CD14-positive monocyte (primary cell): ENCODE measurements at regions not wholly inside any gene's neighbourhood (a gene's known extent, or its start where the extent isn't known, plus 50 kb on each side); places are given as distances from the start of the nearest gene placed in this dataset.

Experiments used
- DNase-seq, 3 donors: peaks; one replicate each; pipeline ENCODE4 v3.0.0-alpha.2; 2011 to 2022
- H2AFZ ChIP-seq: 2 replicates; pipeline ENCODE4 v1.6.0; 2012; ENCODE audit warnings: mild to moderate bottlenecking, low read depth, low read length, inconsistent platforms; ENCODE audit not compliant: insufficient read depth, poor library complexity, severe bottlenecking
- H3K27ac ChIP-seq, 2 donors: 1 replicate in 1 of 2; 2 replicates in 1 of 2; pipeline ENCODE4 v1.5.1; 2012 to 2013; ENCODE audit warnings: low read length in 2 of 2, control low read depth in 1 of 2, inconsistent platforms in 1 of 2, low read depth in 1 of 2, mild to moderate bottlenecking in 1 of 2
- H3K27me3 ChIP-seq, 2 donors: one replicate each; pipeline versions ENCODE4 v1.6.0 to v1.6.1; 2011 to 2013; ENCODE audit warnings: low read length in 2 of 2; ENCODE audit not compliant: control insufficient read depth in 2 of 2, insufficient read depth in 2 of 2
- H3K36me3 ChIP-seq, 2 donors: replicated peaks in 1 of 2; 1 replicate in 1 of 2; 2 replicates in 1 of 2; pipeline versions ENCODE4 v1.5.1 to v1.6.1; 2012 to 2013; ENCODE audit warnings: low read length in 2 of 2, control low read depth in 1 of 2, inconsistent platforms in 1 of 2, mild to moderate bottlenecking in 1 of 2; ENCODE audit not compliant: insufficient read depth in 2 of 2, control insufficient read depth in 1 of 2
- H3K4me1 ChIP-seq, 2 donors: 1 replicate in 1 of 2; 2 replicates in 1 of 2; pipeline versions ENCODE4 v1.5.1 to v1.6.1; 2012 to 2013; ENCODE audit warnings: low read length in 2 of 2, control low read depth in 1 of 2, inconsistent platforms in 1 of 2, mild to moderate bottlenecking in 1 of 2, moderate library complexity in 1 of 2; ENCODE audit not compliant: insufficient read depth in 2 of 2, control insufficient read depth in 1 of 2
- H3K4me2 ChIP-seq: replicated peaks from 2 replicates; pipeline ENCODE3; 2012; ENCODE audit warnings: low read length, moderate library complexity, mild to moderate bottlenecking; ENCODE audit not compliant: poor library complexity, severe bottlenecking; ENCODE audit errors: extremely low read depth
- H3K4me3 ChIP-seq, 3 experiments: fragments of 200-600 bp in 1 of 3; sonication (generic) in 1 of 3; replicated peaks in 1 of 3; 1 replicate in 2 of 3; 2 replicates in 1 of 3; pipeline ENCODE4 v1.5.1; 2011 to 2013; ENCODE audit warnings: low read length in 3 of 3, mild to moderate bottlenecking in 3 of 3, control low read depth in 2 of 3, low read depth in 2 of 3, inconsistent platforms in 1 of 3, moderate library complexity in 1 of 3
- H3K79me2 ChIP-seq: 2 replicates; pipeline ENCODE4 v1.6.0; 2012; ENCODE audit warnings: mild to moderate bottlenecking, control low read depth, inconsistent platforms, low read length, moderate library complexity; ENCODE audit not compliant: insufficient read depth
- H3K9ac ChIP-seq: 2 replicates; pipeline ENCODE4 v1.6.0; 2017; ENCODE audit warnings: low read length, mild to moderate bottlenecking; ENCODE audit not compliant: insufficient read depth, poor library complexity, severe bottlenecking
- H3K9me3 ChIP-seq, 2 donors: replicated peaks in 1 of 2; 1 replicate in 1 of 2; 2 replicates in 1 of 2; pipeline versions ENCODE4 v1.5.1 to v1.6.1; 2012 to 2013; ENCODE audit warnings: low read length in 2 of 2, control low read depth in 1 of 2; ENCODE audit not compliant: control insufficient read depth in 1 of 2, insufficient read depth in 1 of 2
- H4K20me1 ChIP-seq: 2 replicates; pipeline ENCODE4 v1.6.0; 2012; ENCODE audit warnings: mild to moderate bottlenecking, low read length, control low read depth, moderate library complexity; ENCODE audit not compliant: insufficient read depth
- H3K27ac Mint-ChIP-seq, 7 donors: one replicate each; pipeline ENCODE4 v1.8.0; 2020; ENCODE audit warnings: mild to moderate bottlenecking in 7 of 7, mixed read lengths in 7 of 7, moderate library complexity in 6 of 7, inconsistent platforms in 2 of 7
- H3K27me3 Mint-ChIP-seq, 3 donors: one replicate each; pipeline ENCODE4 v1.8.0; 2021 to 2022; ENCODE audit warnings: low read depth in 3 of 3, mild to moderate bottlenecking in 3 of 3, mixed read lengths in 3 of 3, moderate library complexity in 3 of 3, inconsistent platforms in 1 of 3
- H3K36me3 Mint-ChIP-seq, 2 donors: one replicate each; pipeline ENCODE4 v1.8.0; 2020; ENCODE audit warnings: mixed read lengths in 2 of 2, inconsistent platforms in 1 of 2, mild to moderate bottlenecking in 1 of 2
- H3K4me1 Mint-ChIP-seq: one replicate; pipeline ENCODE4 v1.8.0; 2020; ENCODE audit warnings: mild to moderate bottlenecking, mixed read lengths
- H3K4me3 Mint-ChIP-seq, 2 donors: one replicate each; pipeline ENCODE4 v1.8.0; 2020; ENCODE audit warnings: mild to moderate bottlenecking in 2 of 2, mixed read lengths in 2 of 2, moderate library complexity in 1 of 2
- H3K9me3 Mint-ChIP-seq, 7 donors: one replicate each; pipeline ENCODE4 v1.8.0; 2020 to 2022; ENCODE audit warnings: mixed read lengths in 7 of 7, mild to moderate bottlenecking in 6 of 7, moderate library complexity in 6 of 7, inconsistent platforms in 2 of 7
- CTCF ChIP-seq: fragments of 200-600 bp; IDR thresholded peaks from one replicate; pipeline ENCODE4 v1.8.0; 2022; ENCODE audit warnings: antibody characterized with exemption, mild to moderate bottlenecking
- WGBS: methylation state at CpG from one replicate; pipeline ENCODE4 v1.1.5; 2013; ENCODE audit warnings: missing lambda C conversion rate; ENCODE audit not compliant: insufficient coverage; 5-methylcytosine and 5-hydroxymethylcytosine counted together
- intact Hi-C, 2 donors: fragments of 100-400 bp; cut with micrococcal nuclease; formaldehyde crosslinking; loops; one replicate each; pipeline versions ENCODE4 v1.15.0 to v1.15.1; 2023

GRCh38 chr11:134847083-134847715 lies 435.2 kb upstream of the B3GAT1 start:
- peaks cover 0 to 3% (median 1%) of the 10 kb centered on the region in 3 donors for H3K27me3 Mint-ChIP-seq
- Histone ChIP-seq H3K36me3 (no peaks in the 10 kb centered on the region), H3K9ac (no peak overlapping the region), H3K4me1 (no peaks in the 10 kb centered on the region), H4K20me1 (no peaks in the 10 kb centered on the region), H3K9me3 (no peaks in the 10 kb centered on the region), H3K27me3 (no peaks in the 10 kb centered on the region), H3K27ac (no peak overlapping the region), H2AFZ (no peak overlapping the region), H3K4me2 (no peak overlapping the region), H3K79me2 (no peaks in the 10 kb centered on the region), H3K4me3 (no peak overlapping the region)
- H3K36me3 Mint-ChIP-seq = no peaks in the 10 kb centered on the region
- peaks cover 0 to 4% (median 0%) of the 10 kb centered on the region in 7 donors for H3K9me3 Mint-ChIP-seq
- H3K4me1 Mint-ChIP-seq = no peaks in the 10 kb centered on the region
- peak overlapping the region in 1 of 7 donors; percentile 8 for H3K27ac Mint-ChIP-seq
- intact Hi-C loops = no loop called here
- whole genome bisulfite sequencing = 81% methylated on average over 14 of the region's 17 CpGs
- no peak overlapping the region for H3K4me3 Mint-ChIP-seq
- no peak for TF ChIP-seq CTCF
- no peak for DNase-seq

- no peak overlapping the region for H3K27ac Mint-ChIP-seq
- no peaks in the 10 kb centered on the region for H3K4me1 ChIP-seq
- 83% methylated on average over 6 of the region's 11 CpGs for WGBS
These were observed 434.5 kb upstream of the B3GAT1 start for GRCh38 chr11:134846328-134847082.

More at GRCh38 chr11:134846328-134847082, 434.5 kb upstream of the B3GAT1 start:
- Histone ChIP-seq H4K20me1 (no peaks in the 10 kb centered on the region), H3K27ac (no peak overlapping the region), H2AFZ (no peak overlapping the region), H3K9ac (no peak overlapping the region), H3K4me2 (no peak overlapping the region), H3K36me3 (no peaks in the 10 kb centered on the region), H3K9me3 (no peaks in the 10 kb centered on the region), H3K79me2 (no peaks in the 10 kb centered on the region), H3K27me3 (no peaks in the 10 kb centered on the region), H3K4me3 (no peak overlapping the region)
- Mint-ChIP-seq H3K36me3 (no peaks in the 10 kb centered on the region), H3K27me3 (peaks cover 0 to 3% (median 1%) of the 10 kb centered on the region in 3 donors), H3K4me1 (no peaks in the 10 kb centered on the region), H3K4me3 (no peak overlapping the region), H3K9me3 (peaks cover 0 to 4% (median 0%) of the 10 kb centered on the region in 7 donors)
- no peak for TF ChIP-seq CTCF
- DNase-seq = no peak
- intact Hi-C loops = no loop called here
